Duodenal mucosa (tissue), 2 donors: ENCODE measurements at regions not wholly inside any gene's neighbourhood (a gene's known extent, or its start where the extent isn't known, plus 50 kb on each side); places are given as distances from the start of the nearest gene placed in this dataset.

Experiments
- H3K27ac ChIP-seq: one replicate; pipeline ENCODE4 v1.7.0; 2013; ENCODE audit warnings: low read depth, low read length
- H3K27me3 ChIP-seq, 2 donors: one replicate each; pipeline ENCODE4 v1.7.0; 2013; ENCODE audit warnings: low read length in 2 of 2, control low read depth in 1 of 2; ENCODE audit not compliant: insufficient read depth in 2 of 2, control insufficient read depth in 1 of 2
- H3K36me3 ChIP-seq, 2 donors: one replicate each; pipeline ENCODE4 v1.7.0; 2013; ENCODE audit warnings: low read length in 2 of 2, control low read depth in 1 of 2; ENCODE audit not compliant: insufficient read depth in 2 of 2, control insufficient read depth in 1 of 2
- H3K4me1 ChIP-seq, 2 donors: one replicate each; pipeline ENCODE4 v1.7.0; 2013; ENCODE audit warnings: low read length in 2 of 2, control low read depth in 1 of 2; ENCODE audit not compliant: insufficient read depth in 2 of 2, control insufficient read depth in 1 of 2
- H3K4me3 ChIP-seq, 2 donors: one replicate each; pipeline ENCODE4 v1.7.0; 2013; ENCODE audit warnings: low read length in 2 of 2, low read depth in 1 of 2
- H3K9ac ChIP-seq, 2 donors: one replicate each; pipeline ENCODE4 v1.7.0; 2013; ENCODE audit warnings: low read length in 2 of 2, low read depth in 1 of 2
- H3K9me3 ChIP-seq, 2 donors: one replicate each; pipeline ENCODE4 v1.7.0; 2013; ENCODE audit warnings: low read length in 2 of 2, control low read depth in 1 of 2; ENCODE audit not compliant: control insufficient read depth in 1 of 2

GRCh38 chr13:26838821-26839220, 78.2 kb upstream of the GPR12 start:
- no peaks in the 10 kb centered on the region for H3K36me3 ChIP-seq
- H3K27me3 ChIP-seq, result peaks cover 0 to 7% of the 10 kb centered on the region in 2 donors
- no peaks in the 10 kb centered on the region for H3K4me1 ChIP-seq
- no peaks in the 10 kb centered on the region for H3K9me3 ChIP-seq
- no peak overlapping the region for H3K27ac ChIP-seq
- no peak overlapping the region for H3K9ac ChIP-seq
- no peak overlapping the region for H3K4me3 ChIP-seq

GRCh38 chr13:26837997-26838396, 77.4 kb upstream of the GPR12 start:
- Histone ChIP-seq H3K4me1 (no peaks in the 10 kb centered on the region), H3K4me3 (no peak overlapping the region), H3K36me3 (no peaks in the 10 kb centered on the region), H3K9me3 (no peaks in the 10 kb centered on the region), H3K27ac (no peak overlapping the region), H3K27me3 (peaks cover 0 to 7% of the 10 kb centered on the region in 2 donors), H3K9ac (no peak overlapping the region)

GRCh38 chr13:26837102-26837501, 76.5 kb upstream of the GPR12 start:
- Histone ChIP-seq H3K4me1 (no peaks in the 10 kb centered on the region), H3K9me3 (no peaks in the 10 kb centered on the region), H3K27me3 (peaks cover 0 to 7% of the 10 kb centered on the region in 2 donors), H3K9ac (no peak overlapping the region), H3K36me3 (no peaks in the 10 kb centered on the region), H3K4me3 (no peak overlapping the region), H3K27ac (no peak overlapping the region)

- H3K4me3 ChIP-seq, result no peak overlapping the region
- no peaks in the 10 kb centered on the region for H3K4me1 ChIP-seq
- no peak overlapping the region for H3K27ac ChIP-seq
- no peaks in the 10 kb centered on the region for H3K9me3 ChIP-seq
- peaks cover 0 to 7% of the 10 kb centered on the region in 2 donors for H3K27me3 ChIP-seq
- no peaks in the 10 kb centered on the region for H3K36me3 ChIP-seq
- H3K9ac ChIP-seq, result no peak overlapping the region
Measured at GRCh38 chr13:26836626-26837025, 76.0 kb upstream of the GPR12 start.

- Histone ChIP-seq H3K9me3 (no peaks in the 10 kb centered on the region), H3K36me3 (no peaks in the 10 kb centered on the region), H3K27me3 (peaks cover 0 to 7% of the 10 kb centered on the region in 2 donors), H3K9ac (no peak overlapping the region), H3K4me3 (no peak overlapping the region), H3K4me1 (no peaks in the 10 kb centered on the region), H3K27ac (no peak overlapping the region)
Measured at GRCh38 chr13:26834646-26835045, 74.1 kb upstream of the GPR12 start.

GRCh38 chr13:26831336-26831908, 70.8 kb upstream of the GPR12 start:
- Histone ChIP-seq H3K27ac (no peak overlapping the region), H3K27me3 (no peaks in the 10 kb centered on the region), H3K9me3 (no peaks in the 10 kb centered on the region), H3K4me1 (no peaks in the 10 kb centered on the region), H3K36me3 (no peaks in the 10 kb centered on the region), H3K4me3 (no peak overlapping the region), H3K9ac (no peak overlapping the region)

GRCh38 chr13:26829716-26830115, 69.1 kb upstream of the GPR12 start:
- H3K9me3 ChIP-seq, result no peaks in the 10 kb centered on the region
- no peak overlapping the region for H3K9ac ChIP-seq
- no peaks in the 10 kb centered on the region for H3K36me3 ChIP-seq
- no peaks in the 10 kb centered on the region for H3K4me1 ChIP-seq
- H3K4me3 ChIP-seq, result no peak overlapping the region
- no peaks in the 10 kb centered on the region for H3K27me3 ChIP-seq
- no peak overlapping the region for H3K27ac ChIP-seq

GRCh38 chr13:26824581-26824980, 64.0 kb upstream of the GPR12 start:
- no peaks in the 10 kb centered on the region for H3K27me3 ChIP-seq
- no peaks in the 10 kb centered on the region for H3K9me3 ChIP-seq
- no peaks in the 10 kb centered on the region for H3K4me1 ChIP-seq
- no peak overlapping the region for H3K4me3 ChIP-seq
- no peak overlapping the region for H3K27ac ChIP-seq
- no peak overlapping the region for H3K9ac ChIP-seq
- H3K36me3 ChIP-seq, result no peaks in the 10 kb centered on the region

GRCh38 chr13:26822146-26822545, 61.6 kb upstream of the GPR12 start:
- H3K27me3 ChIP-seq, result no peaks in the 10 kb centered on the region
- H3K9ac ChIP-seq, result no peak overlapping the region
- no peaks in the 10 kb centered on the region for H3K4me1 ChIP-seq
- H3K4me3 ChIP-seq, result no peak overlapping the region
- no peak overlapping the region for H3K27ac ChIP-seq
- no peaks in the 10 kb centered on the region for H3K9me3 ChIP-seq
- no peaks in the 10 kb centered on the region for H3K36me3 ChIP-seq

GRCh38 chr13:26821672-26822071, 61.1 kb upstream of the GPR12 start:
- no peaks in the 10 kb centered on the region for H3K27me3 ChIP-seq
- no peaks in the 10 kb centered on the region for H3K9me3 ChIP-seq
- H3K36me3 ChIP-seq, result no peaks in the 10 kb centered on the region
- no peak overlapping the region for H3K4me3 ChIP-seq
- H3K27ac ChIP-seq, result no peak overlapping the region
- H3K9ac ChIP-seq, result no peak overlapping the region
- no peaks in the 10 kb centered on the region for H3K4me1 ChIP-seq

- H3K36me3 ChIP-seq, result no peaks in the 10 kb centered on the region
- no peaks in the 10 kb centered on the region for H3K9me3 ChIP-seq
Measured at GRCh38 chr13:26820871-26821270, 60.3 kb upstream of the GPR12 start.

More at GRCh38 chr13:26820871-26821270, 60.3 kb upstream of the GPR12 start:
- H3K27me3 ChIP-seq, result no peaks in the 10 kb centered on the region
- no peak overlapping the region for H3K9ac ChIP-seq
- no peak overlapping the region for H3K27ac ChIP-seq
- no peaks in the 10 kb centered on the region for H3K4me1 ChIP-seq
- H3K4me3 ChIP-seq, result no peak overlapping the region
